SHP77 treated with DMSO at 0.1 percent for 48 hours (cell line): ENCODE measurements at regions not wholly inside any gene's neighbourhood (a gene's known extent, or its start where the extent isn't known, plus 50 kb on each side); places are given as distances from the start of the nearest gene placed in this dataset.

Experiments used
- DNase-seq: peaks from one replicate; lab custom pipeline; 2025; lab: John Stamatoyannopoulos, UW

DNA sequence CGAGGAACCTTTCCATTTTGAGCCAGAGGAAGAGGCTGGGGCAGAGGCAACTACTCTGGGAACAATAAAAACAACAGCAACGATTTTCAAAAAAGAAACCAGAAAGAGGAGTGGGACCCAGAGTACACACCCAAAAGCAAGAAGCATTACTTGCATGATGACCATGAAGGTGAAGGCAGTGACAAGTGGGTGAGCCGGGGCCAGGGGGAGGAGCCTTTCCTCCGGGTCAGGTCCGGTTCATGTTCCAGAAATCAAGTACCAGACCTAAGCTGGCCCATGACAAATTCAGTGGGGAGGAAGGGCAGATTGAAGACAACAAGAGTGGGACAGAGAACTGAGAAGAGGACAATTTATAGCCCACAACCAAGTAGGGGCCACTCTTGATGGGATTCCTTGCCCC lies 77.2 kb upstream of the STT3B start:
- DNase-seq = no peak

DNA sequence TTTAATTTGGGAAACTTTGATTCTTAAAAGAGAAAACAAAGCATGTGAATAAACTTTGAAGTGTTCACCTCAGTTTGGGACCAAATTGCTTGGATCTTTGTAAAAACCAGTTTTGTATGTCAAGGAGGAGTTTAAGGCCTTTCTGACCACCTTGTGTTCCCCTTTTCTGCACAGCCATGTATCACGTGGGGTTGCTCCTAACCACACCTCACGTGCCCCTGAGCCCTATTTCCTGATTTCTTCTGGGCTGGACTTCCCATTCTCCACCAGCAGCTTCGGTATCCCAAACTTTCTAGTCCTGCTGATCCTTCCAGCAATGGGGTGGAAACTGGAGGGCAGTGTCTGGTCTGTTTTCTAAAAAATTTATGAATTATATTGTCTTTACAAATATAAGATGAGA lies 76.4 kb upstream of the STT3B start:
- DNase-seq = no peak

DNA sequence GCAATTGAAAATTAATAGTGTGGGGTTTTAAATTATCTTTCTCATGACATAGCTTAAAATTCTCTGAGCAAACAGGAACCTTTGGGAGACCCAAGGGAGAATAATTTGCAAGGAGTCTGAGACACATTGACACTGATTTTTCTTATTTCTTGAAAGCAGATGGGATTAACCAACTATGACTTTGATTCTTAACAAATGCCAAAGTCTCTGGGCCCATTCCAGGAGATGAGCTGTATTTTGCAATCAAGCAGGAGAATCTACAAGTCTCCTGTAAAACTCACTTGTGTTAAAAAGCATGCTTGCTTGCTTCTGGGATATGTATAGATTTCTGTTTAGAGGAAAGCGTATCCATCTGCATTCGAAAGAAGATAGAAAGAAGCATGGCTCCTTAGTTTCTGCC lies 71.3 kb upstream of the STT3B start:
- DNase-seq = no peak

DNA sequence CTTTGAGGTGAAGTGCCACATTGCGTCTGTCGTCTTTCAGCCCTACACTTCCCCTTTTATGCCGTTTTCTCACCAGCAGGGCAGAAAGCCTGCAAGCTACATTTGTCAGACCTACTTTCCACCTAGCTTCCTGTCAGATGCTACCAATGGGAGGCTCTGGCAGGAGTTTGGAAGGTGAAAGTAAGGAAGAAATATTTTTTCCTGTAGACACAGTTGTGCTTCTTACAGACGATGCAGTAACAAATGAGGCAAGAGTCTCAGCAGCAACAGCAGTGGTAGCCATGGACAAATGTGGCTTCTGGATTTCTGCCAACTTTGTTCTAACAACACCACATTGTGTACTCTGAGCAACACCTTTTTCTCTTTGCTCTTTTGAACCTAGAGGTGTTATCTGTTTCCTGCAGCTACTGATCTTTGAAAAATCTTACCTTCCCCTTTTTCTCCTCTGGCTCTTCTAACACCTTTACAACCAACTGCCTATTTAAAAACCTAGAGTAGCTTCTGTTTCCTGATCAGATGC lies 70.6 kb upstream of the STT3B start:
- no peak for DNase-seq

DNA sequence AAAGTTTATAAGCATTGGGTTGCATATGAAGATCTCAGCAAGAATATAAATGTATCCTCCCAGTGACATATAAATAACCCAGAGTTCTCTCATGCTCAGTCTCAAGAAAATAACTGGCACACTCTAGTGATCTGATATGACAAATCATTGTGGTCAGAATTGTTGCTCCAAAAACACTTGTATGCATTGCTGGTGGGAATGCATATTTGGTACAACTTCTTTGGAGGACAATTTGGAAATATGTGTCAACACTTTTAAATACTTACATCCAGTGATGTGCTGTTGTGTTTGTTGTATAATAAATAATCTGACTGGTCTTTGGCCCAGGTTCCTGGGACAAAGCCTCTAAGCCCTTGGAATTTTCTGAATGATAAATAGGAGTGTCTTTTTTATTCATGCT lies 66.7 kb upstream of the STT3B start:
- DNase-seq = no peak

DNA sequence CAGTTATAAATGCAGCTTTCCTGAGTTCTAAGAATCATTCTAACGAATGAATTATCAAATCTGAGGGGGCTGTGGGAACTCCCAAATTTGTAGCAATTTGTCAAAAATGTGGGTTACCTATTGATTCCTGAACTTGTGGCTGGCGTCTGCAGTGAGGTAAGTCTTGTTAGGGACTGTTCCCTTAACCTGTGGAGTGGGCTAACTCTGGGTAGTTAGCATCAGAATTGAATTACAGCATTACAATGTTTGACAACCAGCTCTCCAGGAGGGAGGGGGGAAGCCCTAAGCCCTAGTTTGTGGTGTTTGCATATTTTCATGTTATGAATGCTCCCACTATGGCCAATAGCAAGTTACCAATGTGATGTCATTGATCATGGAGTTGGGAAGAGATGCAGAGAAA lies 65.9 kb upstream of the STT3B start:
- DNase-seq = no peak

DNA sequence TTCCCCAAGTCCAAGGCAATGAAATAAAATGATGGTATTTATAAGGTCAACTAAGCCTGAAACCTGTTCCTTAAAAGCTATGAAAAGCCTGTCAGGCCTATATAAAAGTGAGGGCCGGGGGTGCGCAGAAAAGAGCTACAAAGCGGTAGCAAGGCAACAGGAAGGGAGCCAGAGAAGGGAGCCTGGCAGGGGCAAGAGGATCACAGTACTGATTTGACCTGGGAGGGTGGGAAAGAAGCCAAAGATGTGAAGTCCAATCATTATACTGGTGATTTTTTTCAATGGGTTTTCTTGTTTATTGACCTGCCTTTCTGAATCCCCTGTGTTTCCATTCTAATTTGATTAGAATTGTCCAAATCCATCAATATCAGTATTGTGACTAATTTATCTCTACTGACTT lies 64.3 kb upstream of the STT3B start:
- DNase-seq = no peak

DNA sequence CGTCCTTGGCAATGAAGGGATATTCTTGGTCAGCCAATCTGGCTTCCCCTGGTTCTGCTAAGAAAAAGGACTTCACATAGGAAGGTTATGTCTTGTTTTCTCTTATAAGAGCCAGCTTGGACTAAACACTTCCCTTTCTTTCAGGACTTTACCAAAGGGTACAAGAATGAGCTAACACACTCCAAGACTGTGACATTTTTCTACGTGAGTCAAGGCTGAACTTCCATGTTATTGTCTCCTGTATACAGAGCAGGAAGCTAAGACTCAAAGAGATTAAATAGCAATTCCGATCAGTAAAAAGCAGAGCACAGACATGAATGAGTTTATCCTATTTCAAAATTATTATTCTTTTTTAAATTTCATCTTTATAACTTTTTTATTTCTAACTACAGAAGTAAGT lies 63.3 kb upstream of the STT3B start:
- no peak for DNase-seq

DNA sequence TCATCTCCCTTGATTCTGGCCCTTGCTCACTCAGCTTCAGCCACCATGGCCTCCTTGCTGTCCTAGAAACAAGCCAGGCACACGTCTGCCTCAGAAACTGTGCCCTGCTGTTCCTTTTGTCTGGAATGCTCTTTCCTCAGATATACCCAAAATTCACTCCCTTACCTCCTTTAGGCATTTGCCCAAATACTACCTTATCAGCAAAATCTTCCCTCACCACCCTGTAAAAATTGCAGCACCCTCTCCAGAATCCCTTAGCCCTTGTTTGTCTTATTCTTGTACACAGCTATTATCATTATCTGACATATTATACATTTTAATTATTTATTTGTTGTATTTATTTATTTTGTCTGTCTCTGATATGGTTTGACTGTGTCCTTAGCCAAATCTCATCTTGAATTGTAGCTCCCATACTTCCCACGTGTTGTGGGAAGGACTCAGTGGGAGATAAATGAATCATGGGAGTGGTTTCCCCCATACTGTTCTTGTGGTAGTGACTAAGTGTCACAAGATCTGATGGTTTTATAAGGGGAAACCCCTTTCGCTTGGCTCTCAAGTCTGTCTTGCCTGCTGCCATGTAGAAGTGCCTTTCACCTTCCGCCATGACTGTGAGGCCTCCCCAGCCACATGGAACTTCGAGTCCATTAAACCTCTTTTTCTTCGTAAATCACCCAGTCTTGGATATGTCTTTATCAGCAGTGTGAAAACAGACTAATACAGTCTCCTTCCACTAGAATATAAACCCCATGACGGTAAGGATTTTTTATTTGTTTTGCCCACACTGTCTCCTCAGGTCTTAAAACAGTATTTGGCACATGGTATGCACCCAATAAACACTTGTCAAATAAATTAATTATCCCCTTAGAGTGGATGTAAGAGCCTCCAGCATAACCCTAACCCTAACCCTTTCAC lies 60.0 kb upstream of the STT3B start:
- DNase-seq = no peak

DNA sequence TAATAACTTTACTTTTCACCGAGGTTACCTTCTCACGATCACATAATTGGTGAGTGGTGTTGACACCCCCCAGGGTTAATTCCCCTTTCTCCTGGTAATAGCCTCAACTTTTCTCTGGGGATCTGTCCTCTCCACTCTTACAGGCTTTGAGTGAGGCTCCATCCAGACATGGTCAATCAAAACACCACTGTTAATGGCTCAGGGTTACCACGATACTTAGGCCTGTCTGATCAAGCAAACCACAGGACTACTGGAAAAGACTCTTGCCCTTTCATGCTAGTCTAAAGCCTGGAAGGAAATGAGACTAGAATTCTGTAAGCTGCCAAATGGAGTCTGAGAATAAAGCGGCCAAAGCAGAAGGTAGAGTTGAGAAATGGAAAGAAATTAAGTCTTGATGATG lies 56.5 kb upstream of the STT3B start:
- no peak for DNase-seq

DNA sequence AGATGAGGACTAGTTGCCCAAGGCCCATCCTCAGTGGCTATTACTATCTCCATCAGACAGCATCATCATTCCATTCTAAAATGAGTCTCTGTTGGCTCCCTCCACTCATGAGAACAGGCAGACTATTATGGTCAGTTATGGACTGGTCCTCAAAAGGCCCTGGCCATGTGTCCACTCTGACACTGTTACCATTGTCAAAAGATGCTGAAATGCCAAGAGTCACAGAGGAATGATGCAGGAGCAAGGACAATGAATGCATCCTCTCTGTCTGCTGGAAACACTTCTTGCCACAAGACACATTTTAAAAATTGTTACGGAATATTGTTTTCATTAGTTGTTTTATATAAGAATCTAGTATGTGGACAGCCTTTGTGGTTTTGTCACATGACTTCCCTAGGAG lies 53.3 kb upstream of the STT3B start:
- no peak for DNase-seq

DNA sequence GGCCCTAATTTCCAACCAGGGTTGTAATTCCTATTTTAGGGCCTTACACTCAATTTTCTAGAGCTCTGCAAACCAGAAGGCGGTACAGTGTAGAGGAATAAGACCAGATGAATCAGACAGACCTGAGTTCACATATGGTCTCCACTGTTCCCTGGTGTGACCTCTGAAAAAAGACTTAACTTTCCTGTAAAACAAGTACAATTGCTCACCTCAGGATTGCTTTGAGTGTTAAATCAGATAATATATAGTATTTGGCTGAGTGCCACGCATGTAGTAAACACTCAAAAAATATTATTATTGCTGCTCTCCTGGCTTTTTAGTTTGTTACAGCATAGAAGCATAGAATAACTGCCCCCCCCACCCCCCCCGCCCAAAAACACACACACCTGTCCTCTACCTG lies 51.0 kb upstream of the STT3B start:
- no peak for DNase-seq

DNA sequence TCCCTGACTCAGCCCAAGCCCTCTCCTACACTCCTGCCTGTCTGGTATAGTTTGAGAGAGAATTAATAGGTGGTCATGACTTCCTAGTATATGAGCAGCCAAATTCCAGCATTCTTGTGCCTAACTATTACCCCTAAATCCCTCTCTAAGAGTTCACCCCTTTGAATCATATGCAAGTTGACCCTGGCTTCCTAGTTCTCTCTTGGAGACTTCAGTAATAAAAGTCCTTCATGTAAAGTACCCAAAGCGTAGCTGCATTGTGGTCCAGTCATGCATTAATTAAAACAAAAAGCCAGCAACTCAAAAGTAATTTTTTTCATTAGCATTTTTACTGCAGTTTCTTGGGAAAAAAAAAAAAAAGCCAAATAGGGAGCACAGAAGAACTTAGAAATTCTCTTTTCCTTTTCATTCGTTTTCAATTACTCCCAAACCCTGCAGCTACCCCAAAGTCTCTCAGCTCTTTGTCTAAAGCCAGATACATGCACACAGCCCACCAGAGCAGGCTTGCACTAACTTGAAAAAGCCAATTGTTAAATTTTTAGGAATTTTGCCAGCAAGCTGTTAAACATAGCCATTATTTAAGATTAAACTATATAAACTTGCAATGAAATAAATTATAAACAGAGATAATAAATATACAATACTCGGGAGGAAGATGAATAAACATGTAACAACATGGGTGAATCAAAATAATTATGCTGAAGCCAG lies 50.1 kb upstream of the STT3B start:
- no peak for DNase-seq
